Caco-2 (cell line): ENCODE measurements at regions not wholly inside any gene's neighbourhood (a gene's known extent, or its start where the extent isn't known, plus 50 kb on each side); places are given as distances from the start of the nearest gene placed in this dataset.

Experiments
- BruUV-seq: library from RNA; stranded (reverse); fragments of 400-500 nt; replicated peaks from 2 replicates; lab custom pipeline; 2021; lab: Mats Ljungman, UMichigan
- CTCF ChIA-PET: fragments of 300-600 bp; sonication (Branson Sonifier 250); formaldehyde crosslinking; loops from one replicate; lab custom pipeline; 2022; ENCODE audit warnings: antibody characterized with exemption; lab: Charles Lee
- POLR2A ChIA-PET: fragments of 300-600 bp; sonication (Branson Sonifier 250); formaldehyde crosslinking; loops from one replicate; lab custom pipeline; 2022; ENCODE audit warnings: antibody characterized with exemption; lab: Charles Lee
- DNase-seq, 2 experiments: peaks; one replicate each; pipeline versions ENCODE4 v3.0.0 to v3.0.0-alpha.2; 2020 to 2022
- H3K27me3 ChIP-seq: replicated peaks from 2 replicates; pipeline ENCODE4 v1.6.0; 2011; ENCODE audit warnings: low read length; ENCODE audit not compliant: control insufficient read depth, insufficient read depth
- H3K36me3 ChIP-seq: 2 replicates; pipeline ENCODE4 v1.5.1; 2011; ENCODE audit warnings: low read length; ENCODE audit not compliant: control insufficient read depth, insufficient read depth
- H3K4me1 ChIP-seq: fragments of 250-450 bp; sonication (Bioruptor Pico); 2 replicates; pipeline ENCODE4 v1.5.1; 2020; ENCODE audit warnings: mild to moderate bottlenecking
- H3K4me3 ChIP-seq: 2 replicates; pipeline ENCODE4 v1.5.1; 2011; ENCODE audit warnings: low read depth, mild to moderate bottlenecking, control low read depth, low read length
- H3K9me3 ChIP-seq: fragments of 250-450 bp; sonication (Bioruptor Pico); 2 replicates; pipeline ENCODE4 v1.5.1; 2020; ENCODE audit warnings: mild to moderate bottlenecking, moderate library complexity
- H3K27ac Mint-ChIP-seq: one replicate; pipeline ENCODE4 v1.8.0; 2022; ENCODE audit warnings: mixed read lengths; ENCODE audit not compliant: unreplicated experiment
- H3K27me3 Mint-ChIP-seq: one replicate; pipeline ENCODE4 v1.8.0; 2022; ENCODE audit warnings: mixed read lengths; ENCODE audit not compliant: insufficient read depth, unreplicated experiment
- H3K36me3 Mint-ChIP-seq: one replicate; pipeline ENCODE4 v1.8.0; 2022; ENCODE audit warnings: mild to moderate bottlenecking, mixed read lengths; ENCODE audit not compliant: insufficient read depth, unreplicated experiment
- H3K4me1 Mint-ChIP-seq: one replicate; pipeline ENCODE4 v1.8.0; 2022; ENCODE audit warnings: low read depth, mixed read lengths; ENCODE audit not compliant: unreplicated experiment
- H3K4me3 Mint-ChIP-seq: one replicate; pipeline ENCODE4 v1.8.0; 2022; ENCODE audit warnings: mild to moderate bottlenecking, moderate library complexity, mixed read lengths; ENCODE audit not compliant: unreplicated experiment
- H3K9me3 Mint-ChIP-seq: one replicate; pipeline ENCODE4 v1.8.0; 2022; ENCODE audit warnings: mixed read lengths; ENCODE audit not compliant: unreplicated experiment
- intact Hi-C: fragments of 100-400 bp; cut with micrococcal nuclease; formaldehyde crosslinking; loops from one replicate; pipeline ENCODE4 v1.10.0; 2022; ENCODE audit not compliant: unreplicated experiment
- TF ChIP-seq, protein P1 (sequence below), 2 experiments: fragments of 200-600 bp in 1 of 2; IDR thresholded peaks; 1 replicate in 1 of 2; 2 replicates in 1 of 2; pipeline versions ENCODE4 v1.5.1 to v1.8.0; 2011 to 2022; ENCODE audit warnings: antibody characterized with exemption in 1 of 2, control low read depth in 1 of 2, inconsistent platforms in 1 of 2, low read depth in 1 of 2, low read length in 1 of 2, mild to moderate bottlenecking in 1 of 2, moderate library complexity in 1 of 2; ENCODE audit not compliant: insufficient read depth in 1 of 2, severe bottlenecking in 1 of 2, unreplicated experiment in 1 of 2

DNA sequence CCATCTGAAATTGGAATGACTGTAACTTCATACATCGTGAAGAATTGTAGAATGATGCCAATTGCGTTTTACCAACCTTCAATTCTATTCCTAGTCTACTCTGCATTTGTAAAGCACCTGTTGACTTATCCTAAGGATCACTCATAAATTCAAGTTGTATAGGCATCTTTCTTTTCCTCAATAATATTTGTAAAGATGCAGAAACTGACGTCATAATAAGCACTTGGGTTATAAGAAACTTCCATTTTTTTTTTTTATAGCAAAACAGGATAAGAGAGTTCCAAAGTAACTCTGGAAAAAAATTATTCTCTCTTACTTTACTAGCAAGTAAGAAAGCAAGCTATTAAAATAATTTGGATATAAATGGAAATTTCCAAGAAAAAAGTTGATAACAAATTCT is 1377.4 kb upstream of the ACVR2A start:
- CTCF ChIA-PET: no interaction called here
- Histone ChIP-seq H3K27me3 (no peaks in the 10 kb centered on the region), H3K36me3 (no peaks in the 10 kb centered on the region), H3K4me1 (no peaks in the 10 kb centered on the region), H3K9me3 (no peaks in the 10 kb centered on the region), H3K4me3 (no peak overlapping the region)
- H3K4me1 Mint-ChIP-seq: no peaks in the 10 kb centered on the region
- no peaks in the 10 kb centered on the region for H3K36me3 Mint-ChIP-seq
- POLR2A ChIA-PET: no interaction called here
- DNase-seq: no peak
- H3K27me3 Mint-ChIP-seq: no peaks in the 10 kb centered on the region
- H3K4me3 Mint-ChIP-seq: no peak overlapping the region
- intact Hi-C loops: no loop called here
- TF ChIP-seq, protein P1, sequence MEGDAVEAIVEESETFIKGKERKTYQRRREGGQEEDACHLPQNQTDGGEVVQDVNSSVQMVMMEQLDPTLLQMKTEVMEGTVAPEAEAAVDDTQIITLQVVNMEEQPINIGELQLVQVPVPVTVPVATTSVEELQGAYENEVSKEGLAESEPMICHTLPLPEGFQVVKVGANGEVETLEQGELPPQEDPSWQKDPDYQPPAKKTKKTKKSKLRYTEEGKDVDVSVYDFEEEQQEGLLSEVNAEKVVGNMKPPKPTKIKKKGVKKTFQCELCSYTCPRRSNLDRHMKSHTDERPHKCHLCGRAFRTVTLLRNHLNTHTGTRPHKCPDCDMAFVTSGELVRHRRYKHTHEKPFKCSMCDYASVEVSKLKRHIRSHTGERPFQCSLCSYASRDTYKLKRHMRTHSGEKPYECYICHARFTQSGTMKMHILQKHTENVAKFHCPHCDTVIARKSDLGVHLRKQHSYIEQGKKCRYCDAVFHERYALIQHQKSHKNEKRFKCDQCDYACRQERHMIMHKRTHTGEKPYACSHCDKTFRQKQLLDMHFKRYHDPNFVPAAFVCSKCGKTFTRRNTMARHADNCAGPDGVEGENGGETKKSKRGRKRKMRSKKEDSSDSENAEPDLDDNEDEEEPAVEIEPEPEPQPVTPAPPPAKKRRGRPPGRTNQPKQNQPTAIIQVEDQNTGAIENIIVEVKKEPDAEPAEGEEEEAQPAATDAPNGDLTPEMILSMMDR (IDR thresholded peaks at IDR 0.05; ENCODE audit: insufficient read depth in 1 of 2, low read depth in 1 of 2, low read length in 1 of 2, severe bottlenecking in 1 of 2, unreplicated experiment in 1 of 2): no peak
- peaks cover 26% of the 10 kb centered on the region for H3K9me3 Mint-ChIP-seq
- no TSS peak for BruUV-seq
- H3K27ac Mint-ChIP-seq: no peak overlapping the region

DNA sequence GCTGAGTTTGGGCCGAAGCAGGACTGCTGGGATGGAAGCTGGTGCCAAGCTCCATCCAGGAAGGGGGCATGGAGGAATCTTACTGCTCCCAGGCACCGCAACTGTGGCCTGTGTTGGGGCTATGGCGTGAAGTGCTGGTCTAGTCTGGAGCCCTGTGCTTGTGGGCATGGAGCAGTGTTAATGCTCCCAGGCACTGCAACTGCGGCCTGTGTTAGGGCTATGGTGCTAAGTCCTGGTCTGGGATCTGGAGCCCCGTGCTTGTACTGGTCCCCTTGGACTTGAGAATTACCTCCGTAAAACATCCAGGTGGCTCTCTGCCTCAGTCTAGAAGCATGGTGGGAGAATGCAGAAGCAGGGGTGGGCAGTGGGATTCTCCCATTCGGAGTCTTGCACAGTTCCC is 1379.4 kb upstream of the ACVR2A start:
- no peaks in the 10 kb centered on the region for H3K36me3 ChIP-seq
- no peaks in the 10 kb centered on the region for H3K4me1 ChIP-seq
- H3K27ac Mint-ChIP-seq: no peak overlapping the region
- no TSS peak for BruUV-seq
- intact Hi-C loops: no loop called here
- no peaks in the 10 kb centered on the region for H3K36me3 Mint-ChIP-seq
- no peak overlapping the region for H3K4me3 ChIP-seq
- ChIA-PET POLR2A (no interaction called here), CTCF (no interaction called here)
- H3K4me3 Mint-ChIP-seq: no peak overlapping the region
- H3K9me3 Mint-ChIP-seq: peaks cover 39% of the 10 kb centered on the region
- H3K27me3 ChIP-seq: no peaks in the 10 kb centered on the region
- H3K27me3 Mint-ChIP-seq: no peaks in the 10 kb centered on the region
- no peaks in the 10 kb centered on the region for H3K9me3 ChIP-seq
- TF ChIP-seq, protein P1 (IDR thresholded peaks at IDR 0.05; ENCODE audit: insufficient read depth in 1 of 2, low read depth in 1 of 2, low read length in 1 of 2, severe bottlenecking in 1 of 2, unreplicated experiment in 1 of 2): no peak
- no peak for DNase-seq
- H3K4me1 Mint-ChIP-seq: no peaks in the 10 kb centered on the region

DNA sequence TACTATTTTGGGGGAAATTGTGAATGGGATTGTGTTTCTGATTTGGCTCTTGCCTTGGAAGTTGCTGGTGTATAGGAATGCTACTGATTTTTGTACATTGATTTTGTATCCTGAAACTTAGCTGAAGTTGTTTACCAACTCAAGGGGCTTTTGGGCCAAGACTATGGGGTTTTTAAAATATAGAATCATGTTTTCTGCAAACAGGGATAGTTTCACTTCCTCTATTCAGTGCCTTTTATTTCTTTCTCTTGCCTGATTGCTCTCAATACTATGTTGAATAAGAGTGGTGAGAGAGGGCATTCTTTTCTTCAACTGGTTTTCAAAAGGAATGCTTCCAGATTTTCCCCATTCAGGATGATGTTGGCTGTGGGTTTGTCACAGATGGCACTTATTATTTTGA is 1383.8 kb upstream of the ACVR2A start:
- TF ChIP-seq, protein P1 (IDR thresholded peaks at IDR 0.05; ENCODE audit: insufficient read depth in 1 of 2, low read depth in 1 of 2, low read length in 1 of 2, severe bottlenecking in 1 of 2, unreplicated experiment in 1 of 2): no peak
- ChIA-PET POLR2A (no interaction called here), CTCF (no interaction called here)
- H3K36me3 Mint-ChIP-seq: no peaks in the 10 kb centered on the region
- Histone ChIP-seq H3K4me3 (no peak overlapping the region), H3K36me3 (no peaks in the 10 kb centered on the region), H3K9me3 (peaks cover 8% of the 10 kb centered on the region; the same call in 1 of the 2 replicates), H3K4me1 (no peaks in the 10 kb centered on the region), H3K27me3 (no peaks in the 10 kb centered on the region)
- H3K27ac Mint-ChIP-seq: no peak overlapping the region
- DNase-seq: no peak
- H3K27me3 Mint-ChIP-seq: no peaks in the 10 kb centered on the region
- H3K9me3 Mint-ChIP-seq: peaks cover 54% of the 10 kb centered on the region
- intact Hi-C loops: no loop called here
- H3K4me3 Mint-ChIP-seq: no peak overlapping the region
- no TSS peak for BruUV-seq
- H3K4me1 Mint-ChIP-seq: no peaks in the 10 kb centered on the region
